Esophagus squamous epithelium (tissue), 5 donors: ENCODE measurements at regions not wholly inside any gene's neighbourhood (a gene's known extent, or its start where the extent isn't known, plus 50 kb on each side); places are given as distances from the start of the nearest gene placed in this dataset.

ENCODE experiments used
- DNase-seq: peaks from one replicate; lab custom pipeline; 2025; lab: John Stamatoyannopoulos, UW
- H3K27ac ChIP-seq, 4 donors: fragments of 200-600 bp; sonication (generic); one replicate each; pipeline ENCODE4 v1.5.1; 2016 to 2019; ENCODE audit warnings: mild to moderate bottlenecking in 1 of 4
- H3K27me3 ChIP-seq, 4 donors: fragments of 200-600 bp; sonication (generic); 1 replicate in 3 of 4; 2 replicates in 1 of 4; pipeline versions ENCODE4 v1.5.1 to v1.6.0; 2017 to 2021; ENCODE audit warnings: antibody characterized with exemption in 1 of 4
- H3K36me3 ChIP-seq, 3 donors: fragments of 200-600 bp; sonication (generic); one replicate each; pipeline ENCODE4 v1.5.1; 2016 to 2019
- H3K4me1 ChIP-seq, 3 donors: fragments of 200-600 bp; sonication (generic); one replicate each; pipeline ENCODE4 v1.5.1; 2017 to 2019
- H3K4me3 ChIP-seq, 4 donors: fragments of 200-600 bp; sonication (generic); 1 replicate in 3 of 4; 2 replicates in 1 of 4; pipeline ENCODE4 v1.5.1; 2016 to 2019; ENCODE audit warnings: mild to moderate bottlenecking in 2 of 4, moderate library complexity in 1 of 4
- H3K9me3 ChIP-seq, 3 donors: fragments of 200-600 bp; sonication (generic); one replicate each; pipeline ENCODE4 v1.5.1; 2016 to 2019
- POLR2A ChIP-seq, 4 donors: fragments of 450-650 bp; IDR thresholded peaks; one replicate each; pipeline ENCODE4 v1.6.1; 2017; ENCODE audit warnings: antibody characterized with exemption in 4 of 4, mild to moderate bottlenecking in 4 of 4, moderate library complexity in 3 of 4
- WGBS, 2 donors: methylation state at CpG; one replicate each; pipeline ENCODE4 v1.1.5; 2018; 5-methylcytosine and 5-hydroxymethylcytosine counted together
- intact Hi-C: fragments of 100-400 bp; cut with DNase I; formaldehyde crosslinking; loops from one replicate; pipeline ENCODE4 v1.15.0; 2022
- TF ChIP-seq, protein P1 (sequence below), 6 experiments: fragments of 450-650 bp in 4 of 6; fragments of 200-600 bp in 2 of 6; sonication (generic) in 2 of 6; IDR thresholded peaks; one replicate each; pipeline ENCODE4 v1.5.1; 2016 to 2019; ENCODE audit warnings: antibody characterized with exemption in 6 of 6, mild to moderate bottlenecking in 4 of 6, moderate library complexity in 4 of 6
- donor health status: DM: yes; HTN: yes; CAD: no.

DNA sequence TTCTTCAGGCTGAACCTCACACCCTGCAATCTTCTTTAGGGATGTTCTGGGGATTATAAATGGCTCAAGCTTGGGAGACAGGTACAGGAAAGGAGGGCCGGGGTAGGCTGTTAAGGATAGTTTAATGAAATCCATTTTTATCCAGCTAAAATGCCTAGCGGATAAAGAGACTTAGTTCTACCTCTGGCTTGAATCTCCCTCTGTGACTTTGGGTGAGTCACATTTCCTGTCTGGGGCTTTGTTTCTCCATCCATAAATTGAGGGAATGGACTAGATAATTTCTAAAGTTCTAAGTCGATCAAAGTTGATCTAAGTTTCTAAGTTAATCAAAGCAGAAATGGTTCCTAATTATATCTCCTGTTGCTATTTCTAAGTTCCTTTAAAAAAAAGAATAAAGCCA, 319.6 kb upstream of the E2F7 start:
- Histone ChIP-seq H3K4me1 (no peaks in the 10 kb centered on the region), H3K27me3 (no peaks in the 10 kb centered on the region), H3K36me3 (no peaks in the 10 kb centered on the region), H3K9me3 (no peaks in the 10 kb centered on the region), H3K27ac (no peak overlapping the region), H3K4me3 (no peak overlapping the region)
- no peak for DNase-seq
- TF ChIP-seq, protein P1, sequence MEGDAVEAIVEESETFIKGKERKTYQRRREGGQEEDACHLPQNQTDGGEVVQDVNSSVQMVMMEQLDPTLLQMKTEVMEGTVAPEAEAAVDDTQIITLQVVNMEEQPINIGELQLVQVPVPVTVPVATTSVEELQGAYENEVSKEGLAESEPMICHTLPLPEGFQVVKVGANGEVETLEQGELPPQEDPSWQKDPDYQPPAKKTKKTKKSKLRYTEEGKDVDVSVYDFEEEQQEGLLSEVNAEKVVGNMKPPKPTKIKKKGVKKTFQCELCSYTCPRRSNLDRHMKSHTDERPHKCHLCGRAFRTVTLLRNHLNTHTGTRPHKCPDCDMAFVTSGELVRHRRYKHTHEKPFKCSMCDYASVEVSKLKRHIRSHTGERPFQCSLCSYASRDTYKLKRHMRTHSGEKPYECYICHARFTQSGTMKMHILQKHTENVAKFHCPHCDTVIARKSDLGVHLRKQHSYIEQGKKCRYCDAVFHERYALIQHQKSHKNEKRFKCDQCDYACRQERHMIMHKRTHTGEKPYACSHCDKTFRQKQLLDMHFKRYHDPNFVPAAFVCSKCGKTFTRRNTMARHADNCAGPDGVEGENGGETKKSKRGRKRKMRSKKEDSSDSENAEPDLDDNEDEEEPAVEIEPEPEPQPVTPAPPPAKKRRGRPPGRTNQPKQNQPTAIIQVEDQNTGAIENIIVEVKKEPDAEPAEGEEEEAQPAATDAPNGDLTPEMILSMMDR (IDR thresholded peaks at IDR 0.05), result no peak
- TF ChIP-seq POLR2A (IDR thresholded peaks at IDR 0.05), result no peak
- 80% methylated on average over 3 of the region's 3 CpGs for WGBS, 2 donors
- intact Hi-C loops, result no loop called here

DNA sequence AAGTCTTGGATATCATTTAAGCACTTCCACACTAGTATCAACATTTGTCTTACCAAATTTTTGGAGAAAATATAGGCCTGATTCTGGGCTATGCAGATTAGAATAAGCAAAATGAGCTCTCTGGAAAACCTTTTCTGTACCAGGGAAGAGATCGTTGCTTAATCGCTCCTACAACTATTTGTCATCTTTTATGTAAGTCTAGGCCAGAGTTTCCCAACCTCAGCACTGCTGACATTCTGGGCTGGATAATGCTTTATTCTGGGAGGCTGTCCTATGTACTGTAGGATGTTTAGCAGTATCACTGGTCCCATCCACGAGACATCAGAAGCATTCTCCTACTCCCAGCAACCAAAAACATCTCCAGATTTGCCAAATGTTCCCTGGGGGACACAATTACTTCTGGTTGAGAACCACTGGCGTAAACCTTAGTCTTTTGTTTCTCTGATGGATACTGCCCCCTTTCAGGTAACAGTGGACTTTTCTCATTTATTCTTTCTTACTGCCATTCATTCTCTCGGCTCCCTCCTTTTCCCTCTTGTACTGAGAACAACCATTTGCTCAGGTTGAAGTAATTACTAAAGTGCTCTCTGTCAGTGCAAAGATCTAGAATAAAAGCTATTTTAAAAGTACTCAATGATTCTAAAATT, 316.9 kb upstream of the E2F7 start:
- intact Hi-C loops, result no loop called here
- H3K4me3 ChIP-seq, result no peak overlapping the region
- 80 to 89% methylated on average over 5 of the region's 5 CpGs for WGBS, 2 donors
- no peaks in the 10 kb centered on the region for H3K4me1 ChIP-seq
- no peak overlapping the region for H3K27ac ChIP-seq
- no peak for DNase-seq
- no peaks in the 10 kb centered on the region for H3K9me3 ChIP-seq
- no peaks in the 10 kb centered on the region for H3K27me3 ChIP-seq
- TF ChIP-seq, protein P1 (IDR thresholded peaks at IDR 0.05), result no peak
- TF ChIP-seq POLR2A (IDR thresholded peaks at IDR 0.05), result no peak
- H3K36me3 ChIP-seq, result no peaks in the 10 kb centered on the region

- Histone ChIP-seq H3K27ac (no peak overlapping the region), H3K9me3 (no peaks in the 10 kb centered on the region), H3K27me3 (no peaks in the 10 kb centered on the region), H3K4me3 (no peak overlapping the region), H3K36me3 (no peaks in the 10 kb centered on the region), H3K4me1 (no peaks in the 10 kb centered on the region)
- WGBS, 2 donors, result 86 to 88% methylated on average over 6 of the region's 6 CpGs
- TF ChIP-seq, protein P1 (IDR thresholded peaks at IDR 0.05), result no peak
- TF ChIP-seq POLR2A (IDR thresholded peaks at IDR 0.05), result no peak
- DNase-seq, result no peak
- intact Hi-C loops, result no loop called here
Measured at GRCh38 chr12:77377622-77378021, 312.3 kb upstream of the E2F7 start.

- WGBS, 2 donors, result 29 to 41% methylated on average over 1 of the region's 1 CpG
- TF ChIP-seq, protein P1 (IDR thresholded peaks at IDR 0.05), result no peak
- TF ChIP-seq POLR2A (IDR thresholded peaks at IDR 0.05), result no peak
- H3K36me3 ChIP-seq, result no peaks in the 10 kb centered on the region
- no peaks in the 10 kb centered on the region for H3K27me3 ChIP-seq
- intact Hi-C loops, result no loop called here
- H3K4me1 ChIP-seq, result no peaks in the 10 kb centered on the region
- H3K4me3 ChIP-seq, result no peak overlapping the region
- H3K9me3 ChIP-seq, result no peaks in the 10 kb centered on the region
- no peak overlapping the region for H3K27ac ChIP-seq
- DNase-seq, result no peak
Measured at GRCh38 chr12:77377116-77377515, 311.7 kb upstream of the E2F7 start.

DNA sequence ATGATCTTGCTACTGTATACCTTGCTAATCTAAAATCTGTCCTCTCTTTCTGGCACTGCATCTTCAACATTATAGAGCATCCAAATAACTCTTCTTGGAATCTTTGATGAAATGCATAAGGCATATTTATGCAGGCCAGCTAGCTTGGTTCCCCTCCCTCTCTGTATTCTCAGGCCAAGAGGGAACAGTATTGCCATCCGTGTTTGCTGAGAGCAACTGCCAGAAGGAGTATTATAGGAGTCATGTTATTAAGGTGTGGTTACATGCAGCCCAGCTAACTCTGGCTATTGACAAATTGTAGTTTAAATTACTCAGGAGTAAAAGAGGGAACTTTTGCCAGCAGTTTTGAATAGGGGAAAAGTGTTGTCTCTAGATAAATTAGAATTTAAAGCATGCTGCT, 309.3 kb upstream of the E2F7 start:
- H3K36me3 ChIP-seq, result no peaks in the 10 kb centered on the region
- 63 to 82% methylated on average over 1 of the region's 1 CpG for WGBS, 2 donors
- no peak overlapping the region for H3K4me3 ChIP-seq
- H3K27me3 ChIP-seq, result no peaks in the 10 kb centered on the region
- H3K4me1 ChIP-seq, result no peaks in the 10 kb centered on the region
- intact Hi-C loops, result no loop called here
- no peak for DNase-seq
- no peak for TF ChIP-seq POLR2A (IDR thresholded peaks at IDR 0.05)
- H3K9me3 ChIP-seq, result no peaks in the 10 kb centered on the region
- H3K27ac ChIP-seq, result no peak overlapping the region

- Histone ChIP-seq H3K27ac (no peak overlapping the region), H3K27me3 (no peaks in the 10 kb centered on the region), H3K36me3 (no peaks in the 10 kb centered on the region), H3K4me1 (no peaks in the 10 kb centered on the region), H3K9me3 (no peaks in the 10 kb centered on the region), H3K4me3 (no peak overlapping the region)
- DNase-seq, result no peak
- no peak for TF ChIP-seq POLR2A (IDR thresholded peaks at IDR 0.05)
- TF ChIP-seq, protein P1 (IDR thresholded peaks at IDR 0.05), result no peak
- WGBS, 2 donors, result 55 to 67% methylated on average over 1 of the region's 1 CpG
- intact Hi-C loops, result no loop called here
Measured at GRCh38 chr12:77372494-77372893, 307.1 kb upstream of the E2F7 start.
